Stimulated activated CD8-positive, alpha-beta memory T cell treated with anti-CD3 and anti-CD28 coated beads, Interleukin-12 subunit alpha, Interleukin-12 subunit beta, amount 100 ng/mL, for 24 hours (primary cell): ENCODE measurements at regions not wholly inside any gene's neighbourhood (a gene's known extent, or its start where the extent isn't known, plus 50 kb on each side); places are given as distances from the start of the nearest gene placed in this dataset.

Source experiments
- DNase-seq: peaks from one replicate; pipeline ENCODE4 v3.0.0-alpha.2; 2020; ENCODE audit errors: extremely low read depth

GRCh38 chr11:16440136-16440535, 83.8 kb upstream of the SOX6 start:
- no peak for DNase-seq

DNA sequence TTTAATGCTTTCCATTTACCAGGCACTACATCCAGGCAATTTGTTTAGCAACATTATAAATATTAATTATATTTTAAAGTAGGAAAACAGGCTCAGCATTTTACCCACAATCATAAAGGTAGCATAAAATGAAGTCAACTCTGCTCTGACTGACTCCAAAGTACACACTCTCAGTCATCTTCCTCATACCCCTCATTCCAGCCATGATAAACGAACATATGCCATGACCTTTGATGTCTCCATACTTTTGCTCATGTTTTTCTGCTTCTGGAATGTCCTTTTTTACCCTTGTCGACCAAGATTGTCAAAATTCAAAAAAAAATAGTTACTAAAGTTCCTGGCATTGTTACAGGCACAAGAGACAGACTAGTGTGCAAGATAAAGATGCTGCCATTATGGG, 77.7 kb upstream of the SOX6 start:
- no peak for DNase-seq

GRCh38 chr11:16430674-16431073, 74.3 kb upstream of the SOX6 start:
- DNase-seq, result no peak

GRCh38 chr11:16421826-16422225, 65.5 kb upstream of the SOX6 start:
- no peak for DNase-seq

- DNase-seq, result no peak
Observed at GRCh38 chr11:16418428-16419097, 62.2 kb upstream of the SOX6 start.

GRCh38 chr11:16412525-16413172, 56.3 kb upstream of the SOX6 start:
- no peak for DNase-seq

- no peak for DNase-seq
Observed at GRCh38 chr11:16410479-16410878, 54.1 kb upstream of the SOX6 start.

- DNase-seq, result no peak
Observed at GRCh38 chr11:16408619-16409018, 52.3 kb upstream of the SOX6 start.

- DNase-seq, result no peak
Observed at GRCh38 chr11:16406226-16406625, 49.9 kb upstream of the SOX6 start.
